ENCODE measurements at regions not wholly inside any gene's neighbourhood (a gene's known extent, or its start where the extent isn't known, plus 50 kb on each side); places are given as distances from the start of the nearest gene placed in this dataset.

DNA sequence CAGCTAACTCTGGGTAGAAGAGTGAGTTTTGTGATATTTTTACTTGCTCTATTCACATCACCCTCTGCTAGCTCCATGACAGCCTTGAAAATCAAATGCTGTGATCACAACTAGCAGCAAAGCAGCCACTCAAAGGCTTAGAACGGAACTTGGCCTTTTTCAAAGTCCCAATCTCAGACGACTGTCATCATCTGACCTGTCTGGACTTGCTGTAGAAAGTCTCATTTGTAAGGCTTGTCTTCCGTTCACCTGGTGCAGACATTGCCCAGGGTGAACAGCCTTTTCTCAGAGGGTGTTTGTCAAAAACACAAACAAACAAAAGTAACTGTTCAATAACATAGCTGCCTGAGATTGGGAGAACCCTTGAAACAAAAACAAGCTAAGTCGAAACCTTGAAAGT is 458.9 kb upstream of the ADARB2 start:
- TF ChIP-seq, protein P1, sequence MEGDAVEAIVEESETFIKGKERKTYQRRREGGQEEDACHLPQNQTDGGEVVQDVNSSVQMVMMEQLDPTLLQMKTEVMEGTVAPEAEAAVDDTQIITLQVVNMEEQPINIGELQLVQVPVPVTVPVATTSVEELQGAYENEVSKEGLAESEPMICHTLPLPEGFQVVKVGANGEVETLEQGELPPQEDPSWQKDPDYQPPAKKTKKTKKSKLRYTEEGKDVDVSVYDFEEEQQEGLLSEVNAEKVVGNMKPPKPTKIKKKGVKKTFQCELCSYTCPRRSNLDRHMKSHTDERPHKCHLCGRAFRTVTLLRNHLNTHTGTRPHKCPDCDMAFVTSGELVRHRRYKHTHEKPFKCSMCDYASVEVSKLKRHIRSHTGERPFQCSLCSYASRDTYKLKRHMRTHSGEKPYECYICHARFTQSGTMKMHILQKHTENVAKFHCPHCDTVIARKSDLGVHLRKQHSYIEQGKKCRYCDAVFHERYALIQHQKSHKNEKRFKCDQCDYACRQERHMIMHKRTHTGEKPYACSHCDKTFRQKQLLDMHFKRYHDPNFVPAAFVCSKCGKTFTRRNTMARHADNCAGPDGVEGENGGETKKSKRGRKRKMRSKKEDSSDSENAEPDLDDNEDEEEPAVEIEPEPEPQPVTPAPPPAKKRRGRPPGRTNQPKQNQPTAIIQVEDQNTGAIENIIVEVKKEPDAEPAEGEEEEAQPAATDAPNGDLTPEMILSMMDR (conservative IDR thresholded peaks at IDR 0.05; ENCODE audit: low read depth, low read length) = no peak
- TF ChIP-seq EZH2phosphoT487 (IDR thresholded peaks at IDR 0.05; ENCODE audit: borderline replicate concordance, low read length) (no peak), EZH2 (IDR thresholded peaks at IDR 0.05; ENCODE audit: low read length, unreplicated experiment) (no peak)

Measured in PC-3 (cell line).